ENCODE measurements at regions not wholly inside any gene's neighbourhood (a gene's known extent, or its start where the extent isn't known, plus 50 kb on each side); places are given as distances from the start of the nearest gene placed in this dataset.
A peak's percentile ranks its signal among the peaks of the same experiment; 100 is the strongest.

- Histone ChIP-seq H4K20me1 (ENCODE audit: insufficient read depth) (no peaks in the 10 kb centered on the region), H3K36me3 (replicated peaks in 1 of 2; ENCODE audit: control insufficient read depth in 1 of 2, insufficient read depth in 2 of 2, low read length in 1 of 2) (peaks cover 0 to 47% of the 10 kb centered on the region in 2 experiments), H3K4me1 (ENCODE audit: control insufficient read depth in 1 of 2, insufficient read depth in 2 of 2, low read depth in 1 of 2, low read length in 1 of 2) (peaks cover 0 to 41% of the 10 kb centered on the region in 2 experiments; a peak in 3 of 4 replicates), H3K79me2 (ENCODE audit: insufficient read depth) (peaks cover 60% of the 10 kb centered on the region), H3K4me3 (ENCODE audit: low read depth in 2 of 2, low read length in 1 of 2) (no peak overlapping the region), H3K4me2 (no peak overlapping the region; the same call in 1 of the 2 replicates), H3K27me3 (ENCODE audit: insufficient read depth) (no peaks in the 10 kb centered on the region), H2AFZ (ENCODE audit: low read depth) (no peak overlapping the region), H3K9me2 (no peaks in the 10 kb centered on the region), H3K9ac (no peak overlapping the region), H3K27ac (ENCODE audit: low read depth in 2 of 2, low read length in 1 of 2) (peak overlapping the region in 1 of 2 experiments; percentile 99; a peak in 1 of 4 replicates), H3F3A (replicated peaks; ENCODE audit: insufficient read depth) (peaks cover 53% of the 10 kb centered on the region), H3K9me3 (no peaks in the 10 kb centered on the region)
- TF ChIP-seq CTCF (IDR thresholded peaks at IDR 0.05) (no peak), RXRA (IDR thresholded peaks at IDR 0.05; ENCODE audit: borderline replicate concordance, low read depth) (no peak), GATA2 (CRISPR knock-in tag; IDR thresholded peaks at IDR 0.05) (no peak), USF1 (IDR thresholded peaks at IDR 0.05; ENCODE audit: borderline replicate concordance, low read depth) (no peak), TAF1 (IDR thresholded peaks at IDR 0.05; ENCODE audit: borderline replicate concordance, low read depth, low read length) (no peak), TEAD4 (IDR thresholded peaks at IDR 0.05; ENCODE audit: borderline replicate concordance, insufficient read depth) (no peak), EZH2phosphoT487 (IDR thresholded peaks at IDR 0.05; ENCODE audit: borderline replicate concordance, low read depth) (no peak), ZBTB33 (IDR thresholded peaks at IDR 0.05; ENCODE audit: borderline replicate concordance, low read depth) (no peak), JUND (IDR thresholded peaks at IDR 0.05) (no peak), GABPA (IDR thresholded peaks at IDR 0.05; ENCODE audit: low read depth) (no peak), FOXM1 (IDR thresholded peaks at IDR 0.05; ENCODE audit: low read depth) (no peak), REST (IDR thresholded peaks at IDR 0.05; ENCODE audit: low read depth, low read length) (no peak), MAX (IDR thresholded peaks at IDR 0.05; ENCODE audit: low read depth) (no peak), FOSL2 (IDR thresholded peaks at IDR 0.05; ENCODE audit: borderline replicate concordance, low read depth) (no peak), NRF1 (IDR thresholded peaks at IDR 0.05; ENCODE audit: low read depth, low read length) (no peak), RAD21 (IDR thresholded peaks at IDR 0.05; ENCODE audit: low read length) (no peak)
- TF ChIP-seq, protein P1, sequence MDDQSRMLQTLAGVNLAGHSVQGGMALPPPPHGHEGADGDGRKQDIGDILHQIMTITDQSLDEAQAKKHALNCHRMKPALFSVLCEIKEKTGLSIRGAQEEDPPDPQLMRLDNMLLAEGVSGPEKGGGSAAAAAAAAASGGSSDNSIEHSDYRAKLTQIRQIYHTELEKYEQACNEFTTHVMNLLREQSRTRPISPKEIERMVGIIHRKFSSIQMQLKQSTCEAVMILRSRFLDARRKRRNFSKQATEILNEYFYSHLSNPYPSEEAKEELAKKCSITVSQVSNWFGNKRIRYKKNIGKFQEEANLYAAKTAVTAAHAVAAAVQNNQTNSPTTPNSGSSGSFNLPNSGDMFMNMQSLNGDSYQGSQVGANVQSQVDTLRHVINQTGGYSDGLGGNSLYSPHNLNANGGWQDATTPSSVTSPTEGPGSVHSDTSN (IDR thresholded peaks at IDR 0.05), result no peak
- POLR2A ChIA-PET, result no interaction called here
- CTCF ChIA-PET, result interaction anchor here (1.3 kb wide), 1 partner anchor 14 kb away, joined by 4 read pairs; no protein-coding TSS in a partner anchor
- 49% methylated on average over 4 of the region's 4 CpGs for WGBS (ENCODE audit: low lambda C conversion rate)
- no peak for DNase-seq
Observed at GRCh38 chr12:65570451-65571130, 253.7 kb upstream of the HMGA2 start.

Data from SK-N-SH (cell line).